ENCODE measurements at regions not wholly inside any gene's neighbourhood (a gene's known extent, or its start where the extent isn't known, plus 50 kb on each side); places are given as distances from the start of the nearest gene placed in this dataset.

- no peak overlapping the region for H3K4me3 ChIP-seq (replicated peaks in 1 of 3; ENCODE audit: insufficient read depth in 1 of 3, low read depth in 1 of 3, low read length in 3 of 3)
- FAIRE-seq (no peak), DNase-seq (ENCODE audit: low read depth, low spot score) (no peak)
- POLR2A ChIA-PET: no interaction called here
- H3K4me1 ChIP-seq (ENCODE audit: control insufficient read depth, extremely low read depth, insufficient read depth, low read length): no peaks in the 10 kb centered on the region
- H3K27ac ChIP-seq (ENCODE audit: insufficient read depth, low read depth, low read length): no peak overlapping the region
- no peaks in the 10 kb centered on the region for H3K9me1 ChIP-seq (replicated peaks; ENCODE audit: control insufficient read depth, extremely low read depth, insufficient read depth, low read length)
- CTCF ChIA-PET: no interaction called here
- no peaks in the 10 kb centered on the region for H3K9me3 ChIP-seq (replicated peaks; ENCODE audit: control insufficient read depth, insufficient read depth, low read length)
- intact Hi-C loops (cut with micrococcal nuclease) (no loop called here), dilution Hi-C loops (cut with MboI; ENCODE audit: extremely low pct_ligation_motif_present, low sequenced_read_pairs) (no loop called here)
- TF ChIP-seq MYC (IDR thresholded peaks at IDR 0.05; ENCODE audit: low read depth, low read length) (no peak), EZH2 (IDR thresholded peaks at IDR 0.05; ENCODE audit: borderline replicate concordance, low read depth, low read length, severe bottlenecking) (no peak), POLR2AphosphoS5 (IDR thresholded peaks at IDR 0.05; ENCODE audit: insufficient read depth, low read depth, low read length) (no peak), GATA2 (IDR thresholded peaks at IDR 0.05; ENCODE audit: insufficient read depth, insufficient read length, low read depth, low read length) (no peak), FOS (IDR thresholded peaks at IDR 0.05; ENCODE audit: borderline replicate concordance, insufficient read depth, low read length) (no peak), CTCF (IDR thresholded peaks at IDR 0.05; ENCODE audit: extremely low read depth in 1 of 2, insufficient read depth in 1 of 2, low read depth in 1 of 2, low read length in 2 of 2) (no peak)
- TF ChIP-seq, protein P1, sequence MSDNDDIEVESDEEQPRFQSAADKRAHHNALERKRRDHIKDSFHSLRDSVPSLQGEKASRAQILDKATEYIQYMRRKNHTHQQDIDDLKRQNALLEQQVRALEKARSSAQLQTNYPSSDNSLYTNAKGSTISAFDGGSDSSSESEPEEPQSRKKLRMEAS (IDR thresholded peaks at IDR 0.05; ENCODE audit: insufficient read depth, insufficient read length): no peak
- BruUV-seq (replicated peaks): no TSS peak
- no peaks in the 10 kb centered on the region for H3K79me2 ChIP-seq (ENCODE audit: control insufficient read depth, insufficient read depth, low read length)
- H3K27me3 ChIP-seq (ENCODE audit: control insufficient read depth in 2 of 2, insufficient read depth in 2 of 2, low read length in 2 of 2): no peaks in the 10 kb centered on the region
- H2AFZ ChIP-seq (ENCODE audit: low read depth, low read length): no peak overlapping the region
- no peaks in the 10 kb centered on the region for H4K20me1 ChIP-seq (replicated peaks; ENCODE audit: control insufficient read depth, extremely low read depth, insufficient read depth, low read length)
- H3K4me2 ChIP-seq (ENCODE audit: insufficient read depth, low read length): no peak overlapping the region
- no peaks in the 10 kb centered on the region for H3K36me3 ChIP-seq (ENCODE audit: control insufficient read depth in 2 of 2, extremely low read depth in 1 of 2, insufficient read depth in 2 of 2, low read length in 2 of 2)
- no peak overlapping the region for H3K9ac ChIP-seq (replicated peaks; ENCODE audit: extremely low read depth, insufficient read depth, low read length)
These were observed 1498.2 kb upstream of the B3GALT2 start for GRCh38 chr1:194684636-194685035.
